ENCODE measurements at regions not wholly inside any gene's neighbourhood (a gene's known extent, or its start where the extent isn't known, plus 50 kb on each side); places are given as distances from the start of the nearest gene placed in this dataset.

- H3K27me3 ChIP-seq = no peaks in the 10 kb centered on the region
- intact Hi-C loops (cut with DNase I) = no loop called here
- no peak overlapping the region for H3K4me3 ChIP-seq
- no peaks in the 10 kb centered on the region for H3K36me3 ChIP-seq
- no peak overlapping the region for H3K27ac ChIP-seq
- H3K4me1 ChIP-seq = no peaks in the 10 kb centered on the region
- DNase-seq = no peak
- H3K9ac ChIP-seq (ENCODE audit: low read depth in 2 of 2, low read length in 2 of 2) = no peak overlapping the region
- no peaks in the 10 kb centered on the region for H3K9me3 ChIP-seq
- TF ChIP-seq, protein P1, sequence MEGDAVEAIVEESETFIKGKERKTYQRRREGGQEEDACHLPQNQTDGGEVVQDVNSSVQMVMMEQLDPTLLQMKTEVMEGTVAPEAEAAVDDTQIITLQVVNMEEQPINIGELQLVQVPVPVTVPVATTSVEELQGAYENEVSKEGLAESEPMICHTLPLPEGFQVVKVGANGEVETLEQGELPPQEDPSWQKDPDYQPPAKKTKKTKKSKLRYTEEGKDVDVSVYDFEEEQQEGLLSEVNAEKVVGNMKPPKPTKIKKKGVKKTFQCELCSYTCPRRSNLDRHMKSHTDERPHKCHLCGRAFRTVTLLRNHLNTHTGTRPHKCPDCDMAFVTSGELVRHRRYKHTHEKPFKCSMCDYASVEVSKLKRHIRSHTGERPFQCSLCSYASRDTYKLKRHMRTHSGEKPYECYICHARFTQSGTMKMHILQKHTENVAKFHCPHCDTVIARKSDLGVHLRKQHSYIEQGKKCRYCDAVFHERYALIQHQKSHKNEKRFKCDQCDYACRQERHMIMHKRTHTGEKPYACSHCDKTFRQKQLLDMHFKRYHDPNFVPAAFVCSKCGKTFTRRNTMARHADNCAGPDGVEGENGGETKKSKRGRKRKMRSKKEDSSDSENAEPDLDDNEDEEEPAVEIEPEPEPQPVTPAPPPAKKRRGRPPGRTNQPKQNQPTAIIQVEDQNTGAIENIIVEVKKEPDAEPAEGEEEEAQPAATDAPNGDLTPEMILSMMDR (IDR thresholded peaks at IDR 0.05) = no peak
These were observed 63.5 kb downstream of the TANC2 start for GRCh38 chr17:63029541-63029940.

DNA sequence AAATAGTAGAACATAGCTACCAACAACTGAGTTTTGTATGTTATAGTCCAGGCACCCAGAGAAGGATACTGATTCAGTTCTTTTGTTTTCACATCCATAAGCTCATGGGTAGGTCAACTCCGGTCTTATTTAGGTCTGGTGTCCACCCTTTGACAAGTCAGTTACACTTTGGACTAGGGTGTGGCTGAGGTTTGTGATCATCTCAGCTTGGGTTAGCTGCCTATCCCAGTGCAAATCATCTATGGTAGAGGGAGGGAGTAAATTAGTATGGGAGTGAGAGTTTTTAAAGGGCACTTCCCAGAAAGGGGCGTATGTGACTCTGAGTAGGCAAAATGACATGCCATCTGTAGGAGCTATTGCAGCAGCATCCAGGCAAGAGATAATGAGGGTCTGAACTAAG lies 66.1 kb downstream of the TANC2 start:
- Histone ChIP-seq H3K27ac (no peak overlapping the region), H3K27me3 (no peaks in the 10 kb centered on the region), H3K4me3 (no peak overlapping the region), H3K9ac (ENCODE audit: low read depth in 2 of 2, low read length in 2 of 2) (no peak overlapping the region), H3K36me3 (no peaks in the 10 kb centered on the region), H3K9me3 (no peaks in the 10 kb centered on the region), H3K4me1 (no peaks in the 10 kb centered on the region)
- DNase-seq = peak; percentile 22
- intact Hi-C loops (cut with DNase I) = no loop called here
- TF ChIP-seq, protein P1 (IDR thresholded peaks at IDR 0.05) = no peak

DNA sequence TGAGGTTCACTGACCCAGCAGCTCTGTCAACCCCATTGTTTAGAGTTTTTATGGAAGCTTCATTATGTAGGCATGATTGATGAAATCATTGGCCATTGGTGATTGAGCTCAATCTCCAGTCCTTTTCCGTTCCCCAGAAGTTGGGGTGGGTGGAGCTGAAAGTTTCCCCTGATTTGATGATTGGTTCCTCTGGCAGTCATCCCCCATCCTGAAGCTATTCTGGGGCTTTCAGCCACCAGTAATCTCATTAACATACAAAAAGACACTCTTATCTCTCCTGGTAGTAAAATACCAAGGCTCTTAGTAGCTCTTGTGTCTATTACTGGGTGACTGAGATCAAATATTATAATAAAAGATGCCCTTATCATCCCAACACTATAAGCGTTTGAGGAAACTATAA lies 67.1 kb downstream of the TANC2 start:
- intact Hi-C loops (cut with DNase I) = no loop called here
- TF ChIP-seq, protein P1 (IDR thresholded peaks at IDR 0.05) = no peak
- Histone ChIP-seq H3K27ac (no peak overlapping the region), H3K27me3 (no peaks in the 10 kb centered on the region), H3K36me3 (no peaks in the 10 kb centered on the region), H3K9ac (ENCODE audit: low read depth in 2 of 2, low read length in 2 of 2) (no peak overlapping the region), H3K4me3 (no peak overlapping the region), H3K4me1 (no peaks in the 10 kb centered on the region), H3K9me3 (no peaks in the 10 kb centered on the region)
- DNase-seq = no peak

DNA sequence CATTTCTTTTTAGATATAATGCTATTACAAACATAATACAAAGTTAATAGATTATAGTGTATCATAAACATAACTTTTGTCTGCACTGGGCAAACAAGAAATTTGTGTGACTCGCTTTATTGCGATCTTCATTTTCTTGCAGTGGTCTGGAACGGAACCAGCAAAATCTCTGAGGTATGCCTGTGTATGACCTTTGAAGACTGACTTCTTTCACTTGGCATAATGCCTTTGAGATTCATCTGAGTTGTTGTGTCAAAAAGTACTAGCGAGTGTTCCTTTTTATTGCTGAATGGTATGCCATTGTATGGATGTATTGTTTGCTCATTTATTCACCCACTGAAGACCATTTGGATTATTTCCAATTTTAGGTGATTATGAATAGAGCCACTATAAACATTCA lies 69.2 kb downstream of the TANC2 start:
- Histone ChIP-seq H3K27ac (no peak overlapping the region), H3K4me1 (no peaks in the 10 kb centered on the region), H3K36me3 (no peaks in the 10 kb centered on the region), H3K27me3 (no peaks in the 10 kb centered on the region), H3K9me3 (no peaks in the 10 kb centered on the region), H3K9ac (ENCODE audit: low read depth in 2 of 2, low read length in 2 of 2) (no peak overlapping the region), H3K4me3 (no peak overlapping the region)
- intact Hi-C loops (cut with DNase I) = no loop called here
- DNase-seq = no peak
- TF ChIP-seq, protein P1 (IDR thresholded peaks at IDR 0.05) = no peak

DNA sequence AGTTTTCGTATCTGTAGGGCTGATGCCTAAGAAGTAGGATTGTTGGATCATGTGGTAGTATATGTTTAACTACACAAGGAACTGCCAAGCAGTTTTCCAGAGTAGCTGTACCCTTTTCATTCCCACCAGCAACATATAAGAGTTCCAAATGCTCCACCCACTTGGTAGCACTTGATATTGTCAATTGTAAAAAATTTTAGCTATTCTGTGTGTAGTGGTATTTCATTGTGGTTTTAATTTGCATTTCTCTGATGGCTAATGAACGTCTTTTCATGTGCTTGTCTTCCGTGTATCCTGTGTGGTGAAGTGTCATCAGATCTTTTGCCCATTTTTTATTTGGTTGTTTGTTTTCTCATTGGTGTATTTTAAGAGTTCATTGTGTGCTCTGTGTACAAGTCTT lies 69.7 kb downstream of the TANC2 start:
- DNase-seq = no peak
- no peak overlapping the region for H3K27ac ChIP-seq
- TF ChIP-seq, protein P1 (IDR thresholded peaks at IDR 0.05) = no peak
- intact Hi-C loops (cut with DNase I) = no loop called here
- no peak overlapping the region for H3K9ac ChIP-seq (ENCODE audit: low read depth in 2 of 2, low read length in 2 of 2)
- H3K27me3 ChIP-seq = no peaks in the 10 kb centered on the region
- H3K4me3 ChIP-seq = no peak overlapping the region
- H3K36me3 ChIP-seq = no peaks in the 10 kb centered on the region
- no peaks in the 10 kb centered on the region for H3K9me3 ChIP-seq
- H3K4me1 ChIP-seq = no peaks in the 10 kb centered on the region

DNA sequence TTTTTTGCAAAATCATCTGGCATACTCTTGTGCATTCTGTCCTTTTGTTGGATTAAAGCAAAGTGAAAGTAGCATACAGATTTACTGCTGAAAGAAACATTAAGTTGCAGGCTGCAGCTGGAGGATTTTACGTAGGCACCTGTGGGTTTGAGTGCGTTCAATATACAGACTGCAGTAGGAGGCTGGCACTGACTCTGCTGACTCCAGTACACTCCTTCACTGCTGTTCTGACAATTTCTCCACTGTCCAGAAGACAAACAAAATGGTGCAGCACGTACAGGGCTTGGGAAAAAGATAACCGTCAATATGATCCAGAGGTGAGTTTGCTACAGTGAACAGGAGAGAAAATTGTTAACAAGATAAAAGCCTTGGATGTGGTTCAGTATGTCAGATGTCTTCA lies 73.3 kb downstream of the TANC2 start:
- DNase-seq = no peak
- Histone ChIP-seq H3K9me3 (no peaks in the 10 kb centered on the region), H3K9ac (ENCODE audit: low read depth in 2 of 2, low read length in 2 of 2) (no peak overlapping the region), H3K36me3 (no peaks in the 10 kb centered on the region), H3K4me1 (no peaks in the 10 kb centered on the region), H3K27me3 (no peaks in the 10 kb centered on the region), H3K27ac (no peak overlapping the region), H3K4me3 (no peak overlapping the region)
- TF ChIP-seq, protein P1 (IDR thresholded peaks at IDR 0.05) = no peak
- intact Hi-C loops (cut with DNase I) = no loop called here

All from colonic mucosa (tissue), 4 donors.